ENCODE measurements at regions not wholly inside any gene's neighbourhood (a gene's known extent, or its start where the extent isn't known, plus 50 kb on each side); places are given as distances from the start of the nearest gene placed in this dataset.
"Not testable (repeated sequence)": the region's sequence is repeated elsewhere in the genome, so short reads cannot be mapped to it uniquely, and the experiment has no call there.

GRCh38 chr1:95297906-95298305 is 63.9 kb downstream of the RWDD3 start:
- H3K27ac ChIP-seq = not testable (repeated sequence)

GRCh38 chr1:95301091-95301490 is 67.1 kb downstream of the RWDD3 start:
- TF ChIP-seq CTCF (IDR thresholded peaks at IDR 0.05) = no peak
- TF ChIP-seq ZFX (IDR thresholded peaks at IDR 0.05; ENCODE audit: borderline replicate concordance) = no peak
- no peak overlapping the region for H3K27ac ChIP-seq

GRCh38 chr1:95301614-95302013 is 67.6 kb downstream of the RWDD3 start:
- H3K27ac ChIP-seq = no peak overlapping the region
- TF ChIP-seq ZFX (IDR thresholded peaks at IDR 0.05; ENCODE audit: borderline replicate concordance) = no peak
- TF ChIP-seq CTCF (IDR thresholded peaks at IDR 0.05) = no peak

- H3K27ac ChIP-seq = no peak overlapping the region
- TF ChIP-seq ZFX (IDR thresholded peaks at IDR 0.05; ENCODE audit: borderline replicate concordance) (no peak), CTCF (IDR thresholded peaks at IDR 0.05) (no peak)
These were observed 70.8 kb downstream of the RWDD3 start for GRCh38 chr1:95304803-95305202.

GRCh38 chr1:95308276-95309030 is 74.4 kb downstream of the RWDD3 start:
- no peak for TF ChIP-seq CTCF (IDR thresholded peaks at IDR 0.05)
- no peak for TF ChIP-seq ZFX (IDR thresholded peaks at IDR 0.05; ENCODE audit: borderline replicate concordance)
- no peak overlapping the region for H3K27ac ChIP-seq

GRCh38 chr1:95309031-95309471 is 75.0 kb downstream of the RWDD3 start:
- H3K27ac ChIP-seq = no peak overlapping the region
- peak; percentile 75 for TF ChIP-seq CTCF (IDR thresholded peaks at IDR 0.05)
- no peak for TF ChIP-seq ZFX (IDR thresholded peaks at IDR 0.05; ENCODE audit: borderline replicate concordance)

GRCh38 chr1:95311014-95311413 is 77.0 kb downstream of the RWDD3 start:
- TF ChIP-seq ZFX (IDR thresholded peaks at IDR 0.05; ENCODE audit: borderline replicate concordance) (no peak), CTCF (IDR thresholded peaks at IDR 0.05) (no peak)
- H3K27ac ChIP-seq = no peak overlapping the region

GRCh38 chr1:95311762-95312161 is 77.8 kb downstream of the RWDD3 start:
- no peak overlapping the region for H3K27ac ChIP-seq
- TF ChIP-seq ZFX (IDR thresholded peaks at IDR 0.05; ENCODE audit: borderline replicate concordance) (no peak), CTCF (IDR thresholded peaks at IDR 0.05) (no peak)
